ENCODE measurements at regions not wholly inside any gene's neighbourhood (a gene's known extent, or its start where the extent isn't known, plus 50 kb on each side); places are given as distances from the start of the nearest gene placed in this dataset.

- TF ChIP-seq USF1 (IDR thresholded peaks at IDR 0.05; ENCODE audit: borderline replicate concordance, low read depth) (no peak), TEAD4 (IDR thresholded peaks at IDR 0.05; ENCODE audit: borderline replicate concordance, insufficient read depth) (no peak), MXI1 (IDR thresholded peaks at IDR 0.05; ENCODE audit: low read depth, low read length) (no peak)
These were observed 310.2 kb upstream of the FIGN start (continued) for GRCh38 chr2:164046040-164046439.

GRCh38 chr2:164044622-164045021 is 308.8 kb upstream of the FIGN start:
- POLR2A ChIA-PET = no interaction called here

GRCh38 chr2:164039270-164039669 is 303.5 kb upstream of the FIGN start:
- H3K4me2 ChIP-seq = no peak overlapping the region
- H3K27me3 ChIP-seq (ENCODE audit: insufficient read depth) = no peaks in the 10 kb centered on the region
- H3K4me3 ChIP-seq (ENCODE audit: low read depth in 2 of 2, low read length in 1 of 2) = no peak overlapping the region
- ChIA-PET POLR2A (no interaction called here), CTCF (interaction anchor here (0.7 kb wide), 1 partner anchor 16 kb away, joined by 5 read pairs; no protein-coding TSS in a partner anchor)
- H4K20me1 ChIP-seq (ENCODE audit: insufficient read depth) = no peaks in the 10 kb centered on the region
- no peak overlapping the region for H2AFZ ChIP-seq (ENCODE audit: low read depth)
- no peak overlapping the region for H3K9ac ChIP-seq
- no peaks in the 10 kb centered on the region for H3F3A ChIP-seq (replicated peaks; ENCODE audit: insufficient read depth)
- H3K4me1 ChIP-seq (ENCODE audit: control insufficient read depth in 1 of 2, insufficient read depth in 2 of 2, low read depth in 1 of 2, low read length in 1 of 2) = no peaks in the 10 kb centered on the region
- H3K79me2 ChIP-seq (ENCODE audit: insufficient read depth) = no peaks in the 10 kb centered on the region
- no peak overlapping the region for H3K27ac ChIP-seq (ENCODE audit: low read depth in 2 of 2, low read length in 1 of 2)
- H3K9me2 ChIP-seq = no peaks in the 10 kb centered on the region
- no peaks in the 10 kb centered on the region for H3K9me3 ChIP-seq
- TF ChIP-seq TEAD4 (IDR thresholded peaks at IDR 0.05; ENCODE audit: borderline replicate concordance, insufficient read depth) = no peak
- no peak for TF ChIP-seq CTCF (IDR thresholded peaks at IDR 0.05)
- TF ChIP-seq REST (IDR thresholded peaks at IDR 0.05; ENCODE audit: low read depth, low read length) = no peak
- no peaks in the 10 kb centered on the region for H3K36me3 ChIP-seq (replicated peaks in 1 of 2; ENCODE audit: control insufficient read depth in 1 of 2, insufficient read depth in 2 of 2, low read length in 1 of 2)
- no peak for DNase-seq

More at GRCh38 chr2:164044622-164045021, 308.8 kb upstream of the FIGN start:
- no peaks in the 10 kb centered on the region for H3K36me3 ChIP-seq (replicated peaks in 1 of 2; ENCODE audit: control insufficient read depth in 1 of 2, insufficient read depth in 2 of 2, low read length in 1 of 2)
- no peaks in the 10 kb centered on the region for H4K20me1 ChIP-seq (ENCODE audit: insufficient read depth)
- H2AFZ ChIP-seq (ENCODE audit: low read depth) = no peak overlapping the region
- H3K27ac ChIP-seq (ENCODE audit: low read depth in 2 of 2, low read length in 1 of 2) = no peak overlapping the region
- CTCF ChIA-PET = interaction anchor here (1.3 kb wide), 1 partner anchor 16 kb away, joined by 3 read pairs; no protein-coding TSS in a partner anchor
- H3K9me3 ChIP-seq = no peaks in the 10 kb centered on the region
- H3K9ac ChIP-seq = no peak overlapping the region
- no peak for DNase-seq
- no peaks in the 10 kb centered on the region for H3K79me2 ChIP-seq (ENCODE audit: insufficient read depth)
- 89% methylated on average over 2 of the region's 2 CpGs for WGBS (ENCODE audit: low lambda C conversion rate)
- no peak overlapping the region for H3K4me3 ChIP-seq (ENCODE audit: low read depth in 2 of 2, low read length in 1 of 2)
- H3K4me2 ChIP-seq = no peak overlapping the region
- no peaks in the 10 kb centered on the region for H3F3A ChIP-seq (replicated peaks; ENCODE audit: insufficient read depth)
- peaks cover 0 to 2% of the 10 kb centered on the region in 2 experiments; a peak in 1 of 4 replicates for H3K4me1 ChIP-seq (ENCODE audit: control insufficient read depth in 1 of 2, insufficient read depth in 2 of 2, low read depth in 1 of 2, low read length in 1 of 2)
- no peaks in the 10 kb centered on the region for H3K9me2 ChIP-seq
- no peaks in the 10 kb centered on the region for H3K27me3 ChIP-seq (ENCODE audit: insufficient read depth)
- TF ChIP-seq RFX5 (IDR thresholded peaks at IDR 0.05; ENCODE audit: low read length) (no peak), RCOR1 (IDR thresholded peaks at IDR 0.05; ENCODE audit: low read length) (no peak)

All from SK-N-SH (cell line).